ENCODE measurements at regions not wholly inside any gene's neighbourhood (a gene's known extent, or its start where the extent isn't known, plus 50 kb on each side); places are given as distances from the start of the nearest gene placed in this dataset.
"Not testable (repeated sequence)": the region's sequence is repeated elsewhere in the genome, so short reads cannot be mapped to it uniquely, and the experiment has no call there.

GRCh38 chr20:48502758-48503157 is 325.0 kb downstream of the PREX1 start:
- no peak for DNase-seq (ENCODE audit: low read depth)
- H3K4me3 ChIP-seq (replicated peaks; ENCODE audit: low read depth, low read length) = no peak overlapping the region
- no peak for TF ChIP-seq CTCF (IDR thresholded peaks at IDR 0.05; ENCODE audit: low read length, missing control alignments)

- no peak overlapping the region for H3K4me3 ChIP-seq (replicated peaks; ENCODE audit: low read depth, low read length)
- no peak for TF ChIP-seq CTCF (IDR thresholded peaks at IDR 0.05; ENCODE audit: low read length, missing control alignments)
- DNase-seq (ENCODE audit: low read depth) = no peak
Observed at GRCh38 chr20:48502016-48502415, 325.8 kb downstream of the PREX1 start.

- H3K4me3 ChIP-seq (replicated peaks; ENCODE audit: low read depth, low read length); DNase-seq (ENCODE audit: low read depth): not testable (repeated sequence)
Observed at GRCh38 chr20:48500900-48501299, 326.9 kb downstream of the PREX1 start.

- H3K4me3 ChIP-seq (replicated peaks; ENCODE audit: low read depth, low read length); DNase-seq (ENCODE audit: low read depth): not testable (repeated sequence)
Observed at GRCh38 chr20:48498939-48499338, 328.9 kb downstream of the PREX1 start.

GRCh38 chr20:48498125-48498524 is 329.7 kb downstream of the PREX1 start:
- H3K4me3 ChIP-seq (replicated peaks; ENCODE audit: low read depth, low read length); DNase-seq (ENCODE audit: low read depth): not testable (repeated sequence)

- no peak for DNase-seq (ENCODE audit: low read depth)
- no peak overlapping the region for H3K4me3 ChIP-seq (replicated peaks; ENCODE audit: low read depth, low read length)
- no peak for TF ChIP-seq CTCF (IDR thresholded peaks at IDR 0.05; ENCODE audit: low read length, missing control alignments)
Observed at GRCh38 chr20:48493966-48494365, 333.8 kb downstream of the PREX1 start.

GRCh38 chr20:48493331-48493730 is 334.5 kb downstream of the PREX1 start:
- DNase-seq (ENCODE audit: low read depth); H3K4me3 ChIP-seq (replicated peaks; ENCODE audit: low read depth, low read length): not testable (repeated sequence)

GRCh38 chr20:48492715-48493070 is 335.1 kb downstream of the PREX1 start:
- no peak for TF ChIP-seq CTCF (IDR thresholded peaks at IDR 0.05; ENCODE audit: low read length, missing control alignments)
- H3K4me3 ChIP-seq (replicated peaks; ENCODE audit: low read depth, low read length) = no peak overlapping the region
- DNase-seq (ENCODE audit: low read depth) = no peak

GRCh38 chr20:48492015-48492714 is 335.6 kb downstream of the PREX1 start:
- H3K4me3 ChIP-seq (replicated peaks; ENCODE audit: low read depth, low read length) = no peak overlapping the region
- DNase-seq (ENCODE audit: low read depth) = no peak
- no peak for TF ChIP-seq CTCF (IDR thresholded peaks at IDR 0.05; ENCODE audit: low read length, missing control alignments)

Measured in fibroblast of pulmonary artery (primary cell).